Stimulated activated CD4-positive, alpha-beta T cell treated with anti-CD3 and anti-CD28 coated beads, Interleukin-12 subunit alpha, Interleukin-12 subunit beta, amount 100 ng/mL, for 48 hours (primary cell): ENCODE measurements at regions not wholly inside any gene's neighbourhood (a gene's known extent, or its start where the extent isn't known, plus 50 kb on each side); places are given as distances from the start of the nearest gene placed in this dataset.
"Not testable (repeated sequence)": the region's sequence is repeated elsewhere in the genome, so short reads cannot be mapped to it uniquely, and the experiment has no call there.

Experiments used
- DNase-seq, 3 donors: peaks; one replicate each; pipeline ENCODE4 v3.0.0-alpha.2; 2020; ENCODE audit warnings: low read depth in 2 of 3, low spot score in 1 of 3

- DNase-seq, result no peak
These were observed 77.4 kb upstream of the MEGF10 start for GRCh38 chr5:127213231-127213630.

GRCh38 chr5:127216143-127216542, 74.5 kb upstream of the MEGF10 start:
- no peak for DNase-seq

- DNase-seq, result no peak
These were observed 73.5 kb upstream of the MEGF10 start for GRCh38 chr5:127216898-127217675.

GRCh38 chr5:127221936-127222335, 68.7 kb upstream of the MEGF10 start:
- not testable (repeated sequence) for DNase-seq

GRCh38 chr5:127222571-127223156, 67.9 kb upstream of the MEGF10 start:
- not testable (repeated sequence) for DNase-seq

GRCh38 chr5:127223256-127223974, 67.2 kb upstream of the MEGF10 start:
- DNase-seq, result no peak

- no peak for DNase-seq
These were observed 62.7 kb upstream of the MEGF10 start for GRCh38 chr5:127227881-127228280.

- DNase-seq, result no peak
These were observed 61.9 kb upstream of the MEGF10 start for GRCh38 chr5:127228540-127229184.

GRCh38 chr5:127229185-127229889, 61.3 kb upstream of the MEGF10 start:
- DNase-seq, result peak; percentile 28 to 32 (median 31)

- DNase-seq, result no peak
These were observed 59.5 kb upstream of the MEGF10 start for GRCh38 chr5:127231118-127231517.

- no peak for DNase-seq
These were observed 57.0 kb upstream of the MEGF10 start for GRCh38 chr5:127233590-127233989.

GRCh38 chr5:127235136-127235535, 55.5 kb upstream of the MEGF10 start:
- DNase-seq, result no peak

GRCh38 chr5:127236254-127236653, 54.3 kb upstream of the MEGF10 start:
- no peak for DNase-seq
